Mucosa of gallbladder (tissue), 1 donor: ENCODE measurements at regions not wholly inside any gene's neighbourhood (a gene's known extent, or its start where the extent isn't known, plus 50 kb on each side); places are given as distances from the start of the nearest gene placed in this dataset.

Source experiments
- DNase-seq: peaks from one replicate; pipeline ENCODE4 v3.0.0-alpha.2; 2020; ENCODE audit warnings: low spot score
- donor health status: DM: no; HTN: no; CAD: no.

DNA sequence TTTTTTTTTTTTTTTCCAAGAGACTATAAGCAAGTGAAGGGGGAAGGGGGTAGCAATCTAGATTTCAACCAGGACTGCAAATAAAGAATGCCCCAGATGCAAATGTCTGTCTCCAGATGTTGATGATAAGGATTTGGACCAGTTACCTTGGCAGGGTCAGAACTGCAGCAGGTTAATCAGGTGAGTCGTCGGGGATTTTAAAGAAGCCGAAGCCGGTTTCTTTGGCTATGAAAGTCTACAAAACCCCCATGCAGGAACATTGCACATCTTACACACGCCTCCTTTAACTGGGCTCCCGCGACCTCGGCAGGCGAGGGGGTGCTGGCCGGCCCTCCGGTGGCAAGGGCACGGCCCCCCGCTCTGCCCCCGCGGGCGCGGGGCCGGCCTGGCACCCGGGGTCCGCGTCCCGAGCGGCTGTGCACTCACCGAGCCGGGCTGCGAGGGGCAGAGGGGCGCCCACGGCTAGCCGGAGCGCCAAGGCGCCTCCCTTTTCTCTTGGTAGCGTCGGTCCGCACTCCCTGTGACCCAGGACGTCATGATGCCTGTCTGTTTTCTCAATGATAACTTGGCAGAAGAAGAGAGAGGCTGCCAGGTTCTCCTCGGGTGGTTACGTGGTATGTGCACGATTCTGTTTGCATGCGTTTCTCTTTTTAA lies 366.3 kb upstream of the ESRRG start:
- DNase-seq = peak; percentile 50

DNA sequence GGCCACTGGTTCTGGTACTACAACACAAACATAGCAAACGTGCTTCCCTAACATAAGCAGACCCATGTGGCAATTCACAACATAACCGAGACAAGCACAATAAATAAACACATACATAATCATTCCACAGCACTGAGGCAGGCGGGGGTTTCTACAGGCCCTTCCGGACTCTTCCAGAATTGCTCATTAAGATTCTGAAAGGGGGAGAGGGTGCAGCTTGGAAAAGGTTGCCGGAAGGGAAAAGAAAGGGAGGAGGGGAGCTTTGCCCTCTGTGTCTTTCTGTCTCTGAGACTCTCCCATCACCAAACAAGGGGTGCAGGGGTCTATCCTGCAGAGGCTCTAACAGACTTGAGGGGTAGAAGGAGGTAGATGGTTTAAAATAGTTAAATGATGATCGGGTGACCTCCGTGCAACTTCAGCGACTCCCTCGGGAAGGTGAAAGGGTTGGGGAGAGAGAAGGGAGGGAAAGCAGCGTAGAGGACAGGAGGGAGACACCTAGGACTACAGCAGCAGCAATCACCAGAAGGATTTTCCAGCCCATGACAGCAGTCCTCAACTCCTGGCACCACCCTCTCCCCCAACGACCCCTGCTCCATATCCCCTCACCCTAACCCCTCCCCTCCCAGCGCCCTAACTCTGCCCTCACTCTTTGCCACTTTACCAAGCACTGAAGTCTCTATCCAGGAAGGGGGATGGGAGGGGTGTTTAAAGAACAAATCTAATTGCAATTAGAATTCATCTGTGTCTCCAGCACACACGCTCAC lies 365.5 kb upstream of the ESRRG start:
- DNase-seq = no peak

DNA sequence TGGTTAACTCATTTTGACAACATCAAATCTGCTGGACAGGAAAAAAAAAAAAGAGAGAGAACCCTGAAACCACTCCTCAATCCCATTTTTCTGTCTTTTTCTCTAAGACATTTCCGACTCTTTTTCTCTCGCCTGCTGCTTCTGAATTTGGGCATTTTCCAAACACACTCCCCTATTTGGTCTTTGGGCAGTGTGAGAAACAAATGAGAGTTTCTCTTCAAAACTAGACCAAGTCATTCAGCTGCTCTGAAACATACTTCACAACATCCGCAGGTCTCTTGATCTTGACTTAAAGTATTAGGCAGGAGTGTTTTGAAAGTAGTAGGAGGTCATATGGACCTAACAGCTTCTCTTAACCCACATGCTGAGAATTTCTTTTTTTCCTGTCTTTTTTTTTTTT lies 364.8 kb upstream of the ESRRG start:
- no peak for DNase-seq

DNA sequence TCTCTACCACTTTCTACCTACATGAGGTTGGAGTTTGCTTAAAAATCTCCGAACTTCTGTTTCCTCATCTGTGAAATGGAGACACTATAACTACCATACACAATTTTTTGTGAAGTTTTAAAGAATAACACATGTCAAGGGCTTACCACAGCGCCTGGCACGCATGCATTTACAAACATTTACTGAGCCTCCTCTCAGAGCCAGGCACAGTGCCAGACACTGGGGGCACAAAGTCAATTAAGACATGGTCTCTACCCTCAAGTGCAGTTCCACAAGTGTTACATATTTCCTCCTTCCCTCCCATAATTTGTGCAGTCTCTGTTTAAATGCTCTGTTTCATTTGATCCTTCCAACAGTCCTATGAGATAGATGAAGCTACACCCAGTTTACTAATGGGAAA lies 356.4 kb upstream of the ESRRG start:
- no peak for DNase-seq

DNA sequence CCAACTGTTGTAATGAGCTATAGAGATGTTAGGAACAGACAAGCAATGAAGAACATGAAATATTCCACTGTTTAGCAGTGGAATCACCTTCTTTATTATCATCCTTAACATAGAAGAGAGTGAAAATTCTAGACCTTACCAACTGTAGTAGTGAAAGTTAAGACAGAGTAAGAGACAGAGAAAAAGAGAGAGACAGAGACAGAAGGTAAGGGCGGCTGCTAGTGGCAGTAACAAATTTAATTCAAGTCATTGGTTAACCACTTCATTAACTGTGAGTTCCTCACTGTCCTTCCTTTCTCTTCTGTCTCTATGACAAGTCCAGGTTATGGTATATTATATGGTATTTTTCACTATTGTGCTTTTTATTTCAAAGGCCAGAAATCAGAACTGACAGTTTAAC lies 355.7 kb upstream of the ESRRG start:
- DNase-seq = no peak

DNA sequence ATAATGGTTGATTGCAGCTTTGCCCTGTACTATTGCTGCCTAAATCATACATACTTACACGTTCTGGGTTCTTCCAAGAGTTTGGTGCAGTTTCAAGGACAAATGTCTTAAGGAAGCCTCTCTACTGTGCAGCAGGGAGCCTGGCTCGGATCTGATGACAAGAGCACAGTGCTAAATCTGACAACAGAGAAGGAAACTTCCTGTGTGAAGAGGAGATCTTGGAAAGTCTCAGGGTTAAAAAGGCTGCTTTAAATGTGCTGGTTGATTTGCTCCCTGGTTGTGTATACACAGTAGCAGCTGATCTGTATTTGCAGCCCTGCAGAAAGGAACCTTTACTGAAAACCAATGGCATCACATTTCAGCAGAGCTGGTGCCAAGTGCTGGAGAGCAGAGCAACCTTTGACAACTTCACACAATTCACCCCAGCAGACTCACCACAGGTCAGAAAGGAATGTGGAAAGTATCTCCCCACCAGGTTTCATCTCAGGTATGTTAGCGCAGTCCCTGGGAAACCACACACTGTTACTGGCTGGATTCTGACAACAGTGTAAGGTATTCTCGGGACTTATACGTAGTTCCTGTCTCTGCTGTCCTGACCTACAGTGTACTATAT lies 355.0 kb upstream of the ESRRG start:
- DNase-seq = peak; percentile 27

DNA sequence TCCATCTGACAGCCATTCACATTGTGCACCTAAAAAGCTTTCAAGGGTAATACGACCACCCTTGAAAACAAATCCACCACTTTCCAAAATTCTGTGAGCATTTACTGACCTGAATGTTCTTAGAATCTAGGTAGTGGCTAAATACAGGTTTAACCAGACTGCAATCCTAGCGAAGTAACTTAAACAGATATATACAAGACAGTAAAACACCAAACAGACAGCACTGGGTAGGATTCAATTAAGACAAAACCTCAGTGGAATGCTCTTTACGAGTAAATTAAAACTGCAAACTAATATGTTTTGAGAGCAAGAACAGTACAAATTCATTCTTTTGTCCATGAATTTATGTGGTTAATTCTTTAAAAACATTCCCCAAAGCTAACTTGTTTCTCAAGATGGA lies 354.2 kb upstream of the ESRRG start:
- DNase-seq = no peak

DNA sequence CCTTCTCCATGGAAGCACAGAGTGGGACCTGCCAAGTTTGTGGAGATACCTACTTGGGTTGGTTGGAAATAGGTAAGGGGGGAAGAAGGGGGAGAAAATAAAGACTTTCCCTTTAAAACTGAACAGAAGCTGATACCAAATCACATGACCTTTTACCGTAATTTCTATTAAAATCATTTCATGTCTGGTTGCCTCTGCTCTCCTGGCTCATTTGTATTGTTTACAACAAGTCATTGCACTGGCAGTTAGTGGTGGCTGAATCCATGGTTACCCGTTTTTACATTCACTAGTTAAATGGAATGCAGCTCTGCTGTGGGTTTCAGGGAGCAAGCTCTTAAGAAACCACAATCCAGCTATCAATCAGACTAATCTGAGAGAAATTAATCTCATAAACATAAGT lies 353.7 kb upstream of the ESRRG start:
- no peak for DNase-seq

DNA sequence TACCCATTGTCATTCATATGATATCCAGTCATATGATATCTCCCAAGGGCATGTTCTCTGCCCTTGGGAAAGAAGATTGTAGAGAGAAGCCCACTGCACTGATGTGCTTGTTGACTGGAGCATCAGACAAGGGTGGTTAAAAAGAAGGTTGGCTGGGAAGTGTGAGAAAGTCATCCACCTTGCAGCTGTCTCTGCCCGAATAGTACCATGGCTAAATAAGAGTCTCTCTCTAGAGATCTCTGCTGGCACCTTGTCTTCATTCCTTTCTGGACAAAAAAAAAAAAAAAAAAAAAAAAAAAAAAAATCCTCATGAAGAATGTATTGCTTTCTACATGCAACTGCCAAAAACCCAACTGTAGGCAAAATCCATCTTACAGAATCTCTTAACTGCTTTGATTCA lies 349.7 kb upstream of the ESRRG start:
- no peak for DNase-seq

DNA sequence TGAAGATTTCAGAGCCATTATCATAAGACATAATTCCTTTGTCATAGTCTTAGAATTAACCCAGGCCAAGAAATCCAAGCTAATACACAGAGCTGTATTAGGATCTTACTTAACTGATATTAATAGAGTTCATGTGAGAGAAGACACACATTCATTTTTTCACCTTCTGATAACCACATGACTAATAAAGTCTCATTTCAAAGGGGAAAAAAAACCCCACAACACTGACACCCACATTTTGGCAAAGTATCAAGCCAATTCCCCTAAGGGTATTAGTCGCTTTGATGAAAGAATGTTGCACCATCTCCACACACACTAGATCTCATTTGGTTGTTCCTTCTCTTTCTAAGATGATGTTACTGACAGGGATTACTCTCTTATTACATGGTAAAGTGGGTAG lies 344.4 kb upstream of the ESRRG start:
- DNase-seq = no peak

DNA sequence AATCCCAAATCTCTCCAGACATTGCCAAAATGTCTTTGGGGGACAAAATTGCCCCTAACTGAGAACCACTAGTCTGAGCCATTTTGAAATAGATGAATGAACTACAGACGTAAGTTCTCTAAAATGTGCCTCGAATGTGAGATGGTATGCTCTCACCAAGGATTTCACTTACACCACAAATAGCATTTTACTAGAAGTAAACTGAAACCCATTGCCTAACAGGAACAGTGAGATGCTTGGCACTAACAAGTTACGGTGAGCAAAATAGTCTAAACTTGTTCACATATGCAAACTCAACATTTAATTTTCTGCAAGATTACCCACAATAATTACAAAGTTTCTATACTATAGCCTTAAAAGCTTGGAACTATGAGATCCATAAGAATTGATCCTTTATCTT lies 343.6 kb upstream of the ESRRG start:
- DNase-seq = no peak

DNA sequence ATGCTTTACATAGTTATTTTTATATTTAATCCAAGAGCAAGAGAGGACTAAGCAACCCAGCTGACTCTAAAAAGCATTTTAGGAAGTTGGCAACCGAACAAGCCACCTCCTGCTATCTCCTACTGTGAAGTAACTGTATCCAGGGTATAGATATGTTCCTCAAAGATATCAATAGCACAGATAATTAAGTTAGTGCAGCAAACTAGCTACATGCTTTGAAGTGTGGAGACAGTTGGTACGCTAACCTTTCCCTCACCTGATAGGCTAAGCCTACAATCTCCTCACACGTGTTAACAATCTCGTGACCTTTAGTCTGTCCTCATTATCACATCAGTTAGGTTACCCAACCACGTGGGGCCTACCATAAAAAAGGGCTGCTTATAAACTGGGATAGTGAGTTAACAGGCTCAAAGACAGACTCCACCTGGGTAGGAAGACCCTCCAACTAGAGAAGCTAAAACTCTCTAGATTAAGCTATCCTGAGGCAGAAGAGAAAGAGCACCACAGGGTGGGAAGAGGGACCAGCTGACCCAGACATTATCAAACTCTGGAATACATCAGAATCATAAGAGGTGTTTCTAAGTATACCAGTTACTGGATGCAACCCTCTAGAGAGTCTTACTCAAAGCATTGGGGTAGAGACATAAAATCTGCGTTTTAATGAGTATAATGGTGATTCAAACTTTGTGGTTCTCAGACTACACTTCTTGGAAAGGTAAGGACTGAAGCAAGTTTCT lies 340.1 kb upstream of the ESRRG start:
- DNase-seq = no peak

DNA sequence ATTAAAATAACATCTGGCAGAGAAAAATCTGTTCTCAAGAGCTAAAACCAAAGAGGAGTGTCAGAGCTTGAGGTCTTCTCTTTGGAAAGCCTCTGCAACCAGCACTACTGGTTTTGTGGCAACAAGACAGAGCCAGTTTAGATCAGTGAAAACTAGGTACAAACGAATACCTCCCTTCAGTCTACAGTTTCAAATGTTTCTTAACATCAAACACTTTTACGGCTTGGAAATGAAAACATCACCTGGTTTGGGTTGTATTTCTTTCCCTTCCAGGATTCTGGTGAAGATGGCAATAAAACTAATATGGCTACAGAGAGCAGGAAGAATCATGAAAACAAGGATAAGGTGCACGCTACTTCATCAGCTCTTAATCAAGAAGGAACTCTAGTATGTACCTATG lies 339.4 kb upstream of the ESRRG start:
- DNase-seq = no peak

DNA sequence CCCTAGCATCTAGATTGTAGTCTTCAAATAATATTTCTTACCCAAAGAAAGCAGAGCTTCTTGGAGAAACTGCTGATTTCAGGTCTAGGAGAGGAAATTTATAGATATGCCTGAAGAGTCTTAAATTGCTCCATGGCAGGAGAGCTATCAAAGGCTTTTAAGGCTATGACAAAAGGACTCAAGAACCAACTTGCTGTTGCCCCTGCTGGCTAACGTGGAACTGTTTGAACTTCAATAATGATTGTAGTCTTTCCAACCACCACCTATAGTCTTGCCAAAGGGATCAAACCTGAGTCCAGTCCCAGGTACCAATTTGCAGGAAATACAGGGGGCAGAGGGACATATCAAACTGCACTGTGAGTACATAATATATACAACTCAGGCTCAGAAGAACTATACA lies 336.2 kb upstream of the ESRRG start:
- DNase-seq = no peak

DNA sequence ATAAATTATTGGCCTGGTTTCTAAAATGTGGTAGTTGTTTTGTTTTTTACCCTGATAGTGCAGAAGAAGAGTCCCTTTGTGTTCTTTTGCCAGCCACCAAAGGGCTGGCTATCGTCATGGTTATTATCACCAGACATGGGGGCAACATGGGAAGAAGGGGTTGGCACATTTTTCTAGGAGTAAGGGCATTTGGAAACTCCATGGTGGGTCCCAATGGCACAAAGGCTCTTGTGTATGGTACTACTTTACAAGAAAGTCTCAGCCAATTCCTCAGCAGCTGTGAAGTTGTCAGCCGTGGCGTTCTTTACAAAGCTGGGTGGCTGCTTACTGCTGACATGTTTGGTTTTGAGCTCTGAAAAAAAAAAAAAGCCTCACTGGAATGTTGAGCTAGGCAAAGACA lies 330.4 kb upstream of the ESRRG start:
- DNase-seq = no peak

DNA sequence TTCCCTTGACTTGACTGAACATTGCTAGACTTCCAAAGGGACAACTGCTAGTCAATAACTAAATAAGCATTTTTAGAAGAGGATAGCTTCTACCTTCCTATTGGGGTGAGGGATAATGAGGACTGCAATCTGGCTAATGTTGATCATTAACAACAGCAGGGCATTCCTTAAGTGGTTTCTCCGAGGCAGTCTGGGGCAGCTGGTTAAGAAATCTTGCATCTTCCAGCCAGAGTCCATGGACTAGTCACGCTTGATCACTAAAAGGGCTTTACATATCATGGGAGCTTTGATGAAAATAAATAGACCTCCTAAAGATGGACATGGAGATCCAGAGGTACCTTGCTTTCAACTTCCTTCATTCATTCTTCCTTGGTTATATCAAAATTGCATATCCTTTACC lies 329.4 kb upstream of the ESRRG start:
- no peak for DNase-seq

DNA sequence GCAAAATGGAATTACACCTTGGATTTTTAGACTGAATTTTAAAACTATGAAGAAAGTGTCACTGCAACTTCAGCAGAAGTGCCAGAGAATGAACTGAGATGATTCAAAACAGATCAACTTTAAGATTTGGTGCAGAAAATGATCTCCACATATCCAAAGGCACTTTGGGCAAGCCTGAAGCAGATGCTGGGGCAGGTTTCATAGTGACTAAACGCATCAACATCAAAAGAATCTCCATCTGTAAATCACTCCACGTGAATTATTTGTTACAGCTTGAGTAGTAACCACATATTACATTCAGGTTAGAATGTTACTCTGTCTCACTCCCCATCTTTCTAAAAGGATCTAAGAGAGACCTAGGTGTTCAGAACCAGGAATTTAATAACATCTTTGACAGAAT lies 329.0 kb upstream of the ESRRG start:
- no peak for DNase-seq

DNA sequence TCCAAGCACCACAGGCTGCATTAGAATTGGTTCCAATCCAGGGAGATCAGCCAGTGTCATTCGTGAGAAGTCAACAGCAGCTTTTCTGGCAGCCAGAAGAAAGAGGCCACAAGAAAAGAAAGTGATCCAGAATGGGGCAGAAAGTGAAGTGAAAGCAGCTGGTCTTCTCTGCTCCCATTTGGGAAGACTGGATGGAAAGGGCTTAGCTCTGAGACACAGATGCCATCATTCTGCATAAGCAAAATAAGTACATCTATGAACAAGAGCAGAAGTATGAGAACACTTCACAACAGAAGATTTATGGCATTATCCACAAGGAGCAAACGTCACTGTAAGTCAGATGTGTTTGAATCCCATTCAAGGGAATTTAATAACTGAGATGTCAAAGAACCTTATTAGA lies 326.5 kb upstream of the ESRRG start:
- DNase-seq = no peak

DNA sequence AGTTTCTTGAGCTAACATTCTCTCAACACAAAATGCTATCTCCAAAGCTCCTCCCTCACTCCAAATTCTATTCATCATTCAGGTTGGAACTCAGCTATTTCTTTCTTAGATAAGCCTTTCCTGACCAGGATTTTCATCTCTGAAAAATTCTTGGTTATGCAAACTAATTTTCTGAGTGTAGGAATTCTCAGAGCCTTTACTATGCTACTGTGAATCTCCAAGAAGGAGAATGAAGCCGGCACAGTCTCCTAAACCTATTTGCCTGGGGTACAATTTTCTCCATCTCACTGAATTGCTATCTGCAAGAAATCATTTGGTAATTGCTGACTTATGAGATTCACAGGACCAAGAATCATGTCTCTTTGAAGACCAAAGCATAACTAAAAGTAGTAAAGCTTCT lies 325.9 kb upstream of the ESRRG start:
- DNase-seq = no peak

DNA sequence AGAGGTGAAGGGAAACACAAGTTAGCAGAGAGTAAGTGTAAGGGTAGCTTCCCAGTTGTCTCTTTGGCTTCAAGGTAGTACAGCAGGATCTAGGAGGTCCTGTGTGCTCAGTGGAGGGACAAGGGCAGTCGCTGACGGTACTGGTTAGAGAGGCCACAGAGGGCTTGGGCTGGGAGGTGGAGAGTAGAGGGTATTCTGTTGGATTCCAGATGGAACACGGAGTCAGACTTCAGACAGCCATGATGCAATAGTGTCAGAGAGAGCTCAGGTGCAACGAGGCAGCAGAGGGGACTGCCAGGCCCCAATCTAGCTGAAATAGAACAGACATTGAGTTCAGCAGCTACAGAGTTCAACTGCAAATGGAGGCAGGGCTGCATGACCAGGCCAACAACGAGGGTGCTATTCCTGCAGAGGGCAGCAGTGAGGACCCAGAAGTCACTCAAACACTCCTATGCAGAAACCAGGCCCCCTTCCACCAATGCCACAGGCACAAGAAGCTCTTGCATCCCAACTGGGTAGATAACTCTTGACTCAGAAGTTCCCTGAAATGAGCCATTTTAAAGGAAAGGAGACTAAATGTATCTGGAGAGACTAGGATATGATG lies 325.0 kb upstream of the ESRRG start:
- DNase-seq = no peak

DNA sequence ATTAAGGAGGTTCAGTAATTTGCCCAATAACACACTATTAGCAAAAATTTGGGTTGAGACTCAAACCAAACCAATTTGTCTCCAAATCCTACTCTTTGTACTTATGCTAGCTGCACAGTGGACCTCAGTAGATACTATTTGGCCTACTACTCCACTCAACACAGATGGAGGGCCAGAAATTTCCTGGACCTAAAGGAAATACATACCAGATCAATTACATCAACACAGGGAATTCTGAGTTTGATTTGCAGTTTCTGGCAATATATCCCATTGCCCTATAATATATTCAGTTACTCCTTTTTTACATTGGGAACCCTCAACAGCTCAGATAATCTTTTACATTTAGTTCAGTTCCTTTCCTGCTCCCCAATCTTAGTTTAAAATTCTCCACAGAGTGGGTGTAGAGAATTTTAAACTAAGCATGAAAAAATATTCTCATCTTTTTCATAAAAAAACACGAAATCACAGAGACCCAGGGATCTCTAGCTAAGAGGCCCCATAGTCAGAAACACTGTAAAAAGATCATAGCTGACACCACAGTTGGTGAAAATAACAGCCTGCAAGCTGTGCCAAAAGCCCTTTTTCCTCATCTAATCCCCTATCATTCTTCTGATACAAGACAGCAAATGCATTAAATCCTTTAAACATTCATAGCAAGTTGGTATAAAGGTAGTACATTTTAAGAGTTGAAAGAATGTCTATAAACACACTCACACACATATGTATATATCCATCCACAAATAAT lies 317.7 kb upstream of the ESRRG start:
- no peak for DNase-seq

DNA sequence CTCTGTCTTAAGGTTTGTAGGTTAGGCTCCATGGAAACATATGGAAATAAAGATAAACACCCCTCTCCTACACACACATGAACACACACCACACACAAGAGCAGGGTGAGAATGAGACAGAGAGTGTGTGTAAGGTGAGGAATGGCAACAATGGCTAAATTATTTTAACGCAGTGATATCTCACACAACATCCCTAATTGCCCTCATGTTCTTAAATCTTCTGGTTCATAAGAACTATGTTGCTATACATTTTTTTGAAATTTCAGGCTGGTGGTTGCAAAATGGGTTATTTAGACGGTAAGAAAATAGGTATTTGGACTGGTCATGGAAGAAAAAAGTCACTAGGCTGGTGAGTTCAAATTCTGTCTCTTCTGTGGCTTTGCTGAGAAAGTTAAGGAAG lies 316.7 kb upstream of the ESRRG start:
- no peak for DNase-seq
